SU-DHL-6 (cell line): ENCODE measurements at regions not wholly inside any gene's neighbourhood (a gene's known extent, or its start where the extent isn't known, plus 50 kb on each side); places are given as distances from the start of the nearest gene placed in this dataset.

Experiments
- H2AFZ ChIP-seq: fragments of 200-600 bp; sonication (generic); 2 replicates; pipeline ENCODE4 v1.6.1; 2014; ENCODE audit warnings: low read depth, mild to moderate bottlenecking, moderate library complexity, mixed read lengths, antibody characterized with exemption, low read length; ENCODE audit not compliant: severe bottlenecking
- H3F3A ChIP-seq: fragments of 200-600 bp; shearing (Covaris generic); 2 replicates; pipeline ENCODE4 v1.6.0; 2016; ENCODE audit warnings: antibody characterized with exemption, mild to moderate bottlenecking; ENCODE audit not compliant: insufficient read depth
- H3K27ac ChIP-seq: fragments of 200-600 bp; sonication (generic); 2 replicates; pipeline ENCODE4 v1.5.1; 2016; ENCODE audit warnings: low read depth, mild to moderate bottlenecking, low read length, moderate library complexity, mixed read lengths
- H3K27me3 ChIP-seq: fragments of 200-600 bp; sonication (generic), shearing (Covaris generic); 2 replicates; pipeline ENCODE4 v1.6.0; 2014; ENCODE audit warnings: mild to moderate bottlenecking, low read length
- H3K36me3 ChIP-seq: fragments of 200-600 bp; sonication (generic); 2 replicates; pipeline ENCODE4 v1.6.1; 2014; ENCODE audit warnings: mild to moderate bottlenecking, low read length, mixed read lengths
- H3K4me2 ChIP-seq: fragments of 300-600, 200-600 bp; shearing (Covaris generic), sonication (generic); 2 replicates; pipeline ENCODE4 v1.6.0; 2014; ENCODE audit warnings: low read length, low read depth, mild to moderate bottlenecking; ENCODE audit not compliant: poor library complexity, severe bottlenecking
- H3K4me3 ChIP-seq: fragments of 200-600 bp; sonication (generic); 2 replicates; pipeline ENCODE4 v1.5.1; 2014; ENCODE audit warnings: antibody characterized with exemption, low read length, mild to moderate bottlenecking, mixed read lengths; ENCODE audit not compliant: insufficient read depth, poor library complexity, severe bottlenecking
- H3K79me2 ChIP-seq: fragments of 200-600 bp; sonication (generic); 2 replicates; pipeline ENCODE4 v1.6.1; 2014; ENCODE audit warnings: mild to moderate bottlenecking, low read length, moderate library complexity; ENCODE audit not compliant: insufficient read depth
- H3K9ac ChIP-seq: fragments of 200-600 bp; sonication (generic); 2 replicates; pipeline ENCODE4 v1.7.0; 2014; ENCODE audit warnings: mild to moderate bottlenecking, low read length
- H3K9me2 ChIP-seq: fragments of 200-600 bp; sonication (generic); replicated peaks from 2 replicates; pipeline ENCODE4 v1.6.1; 2014; ENCODE audit warnings: low read length; ENCODE audit not compliant: insufficient read depth
- H3K9me3 ChIP-seq: fragments of 200-600 bp; sonication (generic); 2 replicates; pipeline ENCODE4 v1.6.1; 2014; ENCODE audit warnings: low read length, mixed read lengths; ENCODE audit not compliant: insufficient read depth
- H4K20me1 ChIP-seq: fragments of 200-600 bp; sonication (generic); 2 replicates; pipeline ENCODE4 v1.6.1; 2014; ENCODE audit warnings: low read depth, mild to moderate bottlenecking, antibody characterized with exemption, low read length, moderate library complexity, mixed read lengths
- CTCF ChIP-seq: fragments of 200-600 bp; sonication (generic); IDR thresholded peaks from one replicate; pipeline ENCODE4 v1.5.1; 2017; ENCODE audit warnings: antibody characterized with exemption, mild to moderate bottlenecking, low read length, moderate library complexity; ENCODE audit not compliant: insufficient read depth, poor library complexity, severe bottlenecking
- EZH2phosphoT487 ChIP-seq: fragments of 200-600 bp; sonication (generic), shearing (Covaris generic); conservative IDR thresholded peaks from 2 replicates; pipeline ENCODE4 v1.6.1; 2018; ENCODE audit warnings: mild to moderate bottlenecking, antibody characterized with exemption, low read length, moderate library complexity, mixed read lengths

DNA sequence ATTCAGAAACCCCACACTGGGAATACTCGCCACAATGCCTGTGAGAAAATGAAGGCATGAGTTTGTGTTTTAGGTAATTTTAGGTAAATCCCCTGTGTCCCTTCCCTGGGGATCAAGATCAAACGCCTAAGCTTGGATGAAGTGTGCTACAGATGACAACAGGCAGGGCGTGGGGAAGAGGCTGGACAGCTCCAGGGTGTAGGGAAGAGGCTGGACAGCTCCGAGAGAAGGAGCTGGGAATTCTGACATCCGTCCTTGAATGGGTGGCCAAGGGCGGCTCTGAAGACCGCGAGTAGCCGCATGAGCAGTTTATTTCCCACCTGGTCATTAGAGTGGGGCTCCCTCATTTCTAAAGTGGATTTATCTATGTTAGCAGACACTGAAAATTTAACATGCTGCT lies 109.7 kb downstream of the RAMP3 start:
- no peaks in the 10 kb centered on the region for H3K79me2 ChIP-seq
- H2AFZ ChIP-seq: no peak overlapping the region
- no peaks in the 10 kb centered on the region for H3K9me3 ChIP-seq
- H4K20me1 ChIP-seq: no peaks in the 10 kb centered on the region
- H3K9ac ChIP-seq: no peak overlapping the region
- no peaks in the 10 kb centered on the region for H3K27me3 ChIP-seq
- H3K27ac ChIP-seq: no peak overlapping the region
- no peak for TF ChIP-seq EZH2phosphoT487
- TF ChIP-seq CTCF: no peak
- no peak overlapping the region for H3K4me3 ChIP-seq
- H3K4me2 ChIP-seq: no peak overlapping the region
- H3F3A ChIP-seq: no peaks in the 10 kb centered on the region
- no peaks in the 10 kb centered on the region for H3K9me2 ChIP-seq
- H3K36me3 ChIP-seq: no peaks in the 10 kb centered on the region

DNA sequence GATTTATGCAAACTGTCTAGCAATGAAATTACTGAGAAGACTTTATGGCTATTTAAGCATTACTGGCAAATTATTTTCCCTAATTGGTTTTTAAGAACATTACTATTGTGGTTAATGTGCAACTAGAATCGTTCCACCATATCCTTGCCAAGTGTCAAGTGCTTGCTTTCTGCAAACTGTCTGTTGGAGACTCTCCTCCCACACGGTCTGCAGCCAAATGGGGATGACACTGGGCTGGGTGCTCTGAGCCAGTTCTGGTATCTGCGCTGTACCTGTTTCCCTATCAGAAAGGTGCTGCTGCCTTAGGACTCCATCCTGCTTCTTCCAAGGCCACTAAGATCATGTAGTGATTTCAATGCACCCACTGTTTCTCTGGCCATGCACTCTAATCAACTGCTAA lies 110.4 kb downstream of the RAMP3 start:
- H2AFZ ChIP-seq: no peak overlapping the region
- no peaks in the 10 kb centered on the region for H3K79me2 ChIP-seq
- no peaks in the 10 kb centered on the region for H4K20me1 ChIP-seq
- no peaks in the 10 kb centered on the region for H3K36me3 ChIP-seq
- TF ChIP-seq CTCF (no peak), EZH2phosphoT487 (no peak)
- no peaks in the 10 kb centered on the region for H3K9me2 ChIP-seq
- H3K4me3 ChIP-seq: no peak overlapping the region
- H3K27me3 ChIP-seq: no peaks in the 10 kb centered on the region
- H3K9ac ChIP-seq: no peak overlapping the region
- no peak overlapping the region for H3K4me2 ChIP-seq
- no peaks in the 10 kb centered on the region for H3F3A ChIP-seq
- H3K9me3 ChIP-seq: no peaks in the 10 kb centered on the region
- no peak overlapping the region for H3K27ac ChIP-seq

- H3K4me2 ChIP-seq: no peak overlapping the region
- no peaks in the 10 kb centered on the region for H3K27me3 ChIP-seq
- H3K27ac ChIP-seq: no peak overlapping the region
- no peak overlapping the region for H2AFZ ChIP-seq
- no peaks in the 10 kb centered on the region for H4K20me1 ChIP-seq
- no peaks in the 10 kb centered on the region for H3K9me3 ChIP-seq
- H3K79me2 ChIP-seq: no peaks in the 10 kb centered on the region
- no peaks in the 10 kb centered on the region for H3K9me2 ChIP-seq
- no peaks in the 10 kb centered on the region for H3F3A ChIP-seq
- H3K4me3 ChIP-seq: no peak overlapping the region
- TF ChIP-seq EZH2phosphoT487 (no peak), CTCF (no peak)
- no peak overlapping the region for H3K9ac ChIP-seq
- no peaks in the 10 kb centered on the region for H3K36me3 ChIP-seq
These were observed 111.6 kb downstream of the RAMP3 start for GRCh38 chr7:45269192-45269591.
